GM21528 (cell line): ENCODE measurements at regions not wholly inside any gene's neighbourhood (a gene's known extent, or its start where the extent isn't known, plus 50 kb on each side); places are given as distances from the start of the nearest gene placed in this dataset.
"Not testable (repeated sequence)": the region's sequence is repeated elsewhere in the genome, so short reads cannot be mapped to it uniquely, and the experiment has no call there.

Experiments used
- ATAC-seq: cut with Tn5 transposase; IDR thresholded peaks from one replicate; pipeline ENCODE4 v1.9.1; 2021; ENCODE audit warnings: mild to moderate bottlenecking, moderate library complexity; ENCODE audit not compliant: unreplicated experiment, low FRiP score

DNA sequence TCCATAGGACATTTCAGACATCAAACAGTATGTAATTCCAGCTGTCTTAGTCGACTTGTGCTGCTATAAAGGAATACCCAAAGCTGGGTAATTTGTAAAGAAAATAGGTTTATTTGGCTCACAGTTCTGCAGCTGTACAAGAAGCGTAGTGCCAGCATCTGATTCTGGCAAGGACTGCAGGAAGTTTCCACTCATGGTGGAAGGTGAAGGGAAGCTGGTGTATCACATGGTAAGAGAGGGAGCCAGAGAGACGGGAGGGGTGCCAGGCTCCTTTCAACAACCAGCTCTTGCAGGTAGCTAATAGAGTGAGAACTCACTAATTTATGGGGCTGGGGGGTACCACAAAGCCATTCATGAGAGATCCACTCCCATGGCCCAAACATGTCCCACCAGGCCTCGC is 253.0 kb upstream of the FGF13 start:
- no peak for ATAC-seq

DNA sequence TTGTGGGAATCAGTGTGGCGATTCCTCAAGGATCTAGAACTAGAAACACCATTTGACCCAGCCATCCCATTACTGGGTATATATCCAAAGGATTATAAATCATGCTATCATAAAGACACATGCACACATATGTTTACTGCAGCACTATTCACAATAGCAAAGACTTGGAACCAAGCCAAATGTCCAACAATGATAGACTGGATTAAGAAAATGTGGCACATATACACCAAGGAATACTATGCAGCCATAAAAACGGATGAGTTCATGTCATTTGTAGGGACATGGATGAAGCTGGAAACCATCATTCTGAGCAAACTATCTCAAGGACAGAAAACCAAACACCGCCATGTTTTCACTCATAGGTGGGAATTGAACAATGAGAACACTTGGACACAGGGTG is 250.9 kb upstream of the FGF13 start:
- not testable (repeated sequence) for ATAC-seq

DNA sequence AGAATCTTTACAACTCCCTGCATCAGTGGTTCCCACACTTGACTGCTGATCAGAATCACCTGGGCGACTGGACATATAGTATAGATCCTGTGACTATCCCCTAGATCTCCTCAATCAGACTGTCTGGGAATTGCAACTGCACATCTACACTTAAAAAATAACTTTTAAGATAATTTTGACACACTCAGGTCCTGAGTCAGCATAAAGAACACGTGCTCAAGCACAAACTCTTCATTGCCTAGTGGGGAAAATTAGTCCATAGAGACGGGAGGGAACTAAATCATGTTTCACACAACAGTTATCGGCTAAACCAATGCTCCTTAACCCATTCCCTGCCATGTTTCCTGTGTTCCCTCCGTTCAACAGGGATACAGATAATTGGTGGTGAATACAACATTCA is 243.5 kb upstream of the FGF13 start:
- ATAC-seq = no peak

DNA sequence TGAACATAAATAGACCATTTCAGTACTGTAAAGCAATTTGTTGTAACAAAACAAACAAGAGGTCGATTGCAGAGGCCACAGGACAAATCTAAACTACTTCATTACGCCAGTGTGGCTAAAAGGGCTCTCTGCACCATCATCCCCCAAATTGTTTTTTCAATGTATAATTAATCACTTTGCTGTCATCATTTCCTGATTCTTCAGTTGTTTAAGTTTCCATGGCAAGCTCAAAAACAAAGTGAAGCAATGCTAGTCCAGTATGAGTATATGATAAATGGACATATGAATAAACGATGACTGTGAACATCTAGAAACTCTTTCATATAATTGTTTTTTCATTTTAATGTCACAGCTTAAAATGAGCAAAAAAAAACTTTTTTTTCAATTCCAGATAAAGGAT is 235.4 kb upstream of the FGF13 start:
- no peak for ATAC-seq

DNA sequence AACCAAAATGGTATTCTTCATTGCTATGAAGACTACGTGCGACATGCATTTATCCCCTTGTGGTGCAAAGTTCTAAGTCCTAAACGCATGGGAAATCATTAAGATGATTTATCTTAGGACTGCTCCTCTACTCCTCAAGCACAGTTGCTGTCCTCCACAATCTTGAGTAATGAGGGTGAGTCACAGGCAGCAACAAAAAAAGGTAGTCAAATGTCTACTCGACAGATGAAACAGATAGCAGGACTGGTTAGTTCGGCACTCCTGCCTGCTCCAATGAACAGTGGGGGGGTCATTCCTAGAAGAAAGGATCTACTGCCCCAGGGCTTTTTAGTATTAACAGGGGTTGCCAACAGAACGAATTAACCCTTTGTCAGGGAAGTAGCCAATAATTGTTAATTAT is 233.7 kb upstream of the FGF13 start:
- ATAC-seq = no peak

DNA sequence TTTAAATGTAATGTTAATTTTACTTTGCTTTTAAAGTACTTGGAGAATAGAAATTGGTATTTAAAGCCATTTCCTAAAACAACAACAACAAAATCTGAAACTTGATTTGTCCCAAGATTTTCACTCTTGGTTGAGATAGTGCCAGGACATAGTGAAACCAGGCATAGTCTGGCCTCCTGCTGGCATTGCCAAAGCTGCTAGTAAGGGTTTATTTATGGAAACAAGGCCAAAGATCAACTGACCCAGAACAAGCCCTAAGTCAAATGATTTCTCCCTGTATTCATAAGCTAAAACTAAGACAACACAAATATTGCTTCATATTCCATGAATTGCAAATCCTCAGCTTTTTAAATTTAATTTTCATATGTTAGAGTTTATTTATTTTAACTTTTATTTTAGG is 227.5 kb upstream of the FGF13 start:
- no peak for ATAC-seq

DNA sequence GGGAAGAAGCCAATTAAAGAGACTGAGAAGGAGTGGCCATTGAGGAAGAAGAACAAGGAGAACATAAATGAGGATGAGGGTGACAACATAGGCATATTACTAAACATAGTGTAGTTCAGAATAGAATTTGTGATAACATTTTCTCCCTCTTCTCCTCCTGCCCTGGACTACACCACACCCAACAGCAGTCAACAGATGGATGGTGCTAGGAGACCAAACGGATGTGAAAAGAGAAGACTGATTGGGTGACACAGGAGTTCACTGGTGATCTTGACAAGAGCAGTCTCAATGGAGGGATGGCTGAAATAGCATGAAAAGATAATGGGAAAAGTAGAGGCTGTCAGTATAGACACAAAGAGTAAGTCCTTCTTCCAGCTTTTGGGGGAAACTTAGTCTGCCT is 226.5 kb upstream of the FGF13 start:
- no peak for ATAC-seq

DNA sequence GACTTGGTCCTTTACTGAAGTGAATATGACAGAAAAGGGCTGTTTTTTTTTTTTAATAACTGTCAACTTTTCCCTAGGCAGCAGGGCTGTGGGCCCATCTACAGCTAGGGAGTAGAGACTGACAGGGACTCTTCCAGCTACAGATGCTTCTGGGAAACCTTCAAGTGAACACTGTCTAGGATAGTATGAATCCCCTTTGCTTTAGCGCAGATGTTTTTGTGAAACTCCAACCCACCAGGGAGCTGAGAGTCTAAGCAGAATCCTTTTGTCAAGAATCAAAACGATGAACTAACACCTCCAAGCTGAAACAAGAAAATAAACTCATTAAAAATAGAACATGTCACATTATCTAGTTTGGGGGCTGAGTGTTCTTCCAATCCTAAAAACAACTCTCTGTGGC is 219.7 kb upstream of the FGF13 start:
- no peak for ATAC-seq

DNA sequence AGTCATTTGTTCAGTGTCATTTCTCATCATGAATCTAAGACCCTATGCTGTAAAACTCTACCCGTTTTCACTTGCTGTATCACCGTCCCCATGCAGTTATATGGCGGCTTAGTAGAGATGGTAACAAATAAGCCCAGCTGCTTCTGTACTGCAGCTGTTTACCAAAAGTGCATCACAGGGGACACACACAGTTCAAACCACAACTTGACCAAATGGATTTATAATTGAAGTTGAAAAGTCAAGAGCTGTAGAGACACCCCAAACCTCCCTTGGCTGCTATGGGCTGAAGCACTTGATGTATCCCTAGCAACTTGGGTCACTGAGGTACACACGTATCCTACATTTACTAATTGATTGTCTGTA is 219.0 kb upstream of the FGF13 start:
- ATAC-seq = no peak

DNA sequence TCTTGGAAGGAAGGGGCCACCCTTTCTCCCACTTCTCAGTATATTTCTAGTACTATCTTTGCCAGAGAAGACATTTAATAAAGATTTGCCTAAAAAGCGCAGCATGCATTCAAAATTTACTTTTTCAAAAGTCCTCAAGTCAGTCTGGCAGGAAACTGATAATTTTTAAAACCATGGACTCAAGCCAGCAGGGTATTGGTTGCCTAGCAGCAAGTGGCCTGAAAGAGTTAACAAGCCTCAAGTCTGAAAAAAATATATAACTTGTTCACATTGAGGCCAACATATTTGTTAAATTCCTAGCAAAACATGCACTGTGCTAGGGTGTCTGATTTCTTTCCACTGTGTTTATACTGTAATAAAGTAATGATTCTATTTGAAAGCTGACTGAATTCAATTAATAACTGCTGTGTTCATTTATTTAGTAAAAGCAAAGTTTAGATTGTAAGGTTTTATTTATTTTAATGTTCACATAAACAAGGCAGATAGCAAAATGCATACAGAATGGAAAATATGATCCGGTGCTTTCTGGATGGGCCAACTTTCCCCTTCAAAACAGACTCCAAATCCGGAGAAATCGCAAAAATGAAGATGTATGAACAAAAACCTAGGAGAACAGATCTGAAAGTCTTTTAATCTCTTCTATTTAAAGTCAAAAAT is 218.5 kb upstream of the FGF13 start:
- ATAC-seq = no peak

DNA sequence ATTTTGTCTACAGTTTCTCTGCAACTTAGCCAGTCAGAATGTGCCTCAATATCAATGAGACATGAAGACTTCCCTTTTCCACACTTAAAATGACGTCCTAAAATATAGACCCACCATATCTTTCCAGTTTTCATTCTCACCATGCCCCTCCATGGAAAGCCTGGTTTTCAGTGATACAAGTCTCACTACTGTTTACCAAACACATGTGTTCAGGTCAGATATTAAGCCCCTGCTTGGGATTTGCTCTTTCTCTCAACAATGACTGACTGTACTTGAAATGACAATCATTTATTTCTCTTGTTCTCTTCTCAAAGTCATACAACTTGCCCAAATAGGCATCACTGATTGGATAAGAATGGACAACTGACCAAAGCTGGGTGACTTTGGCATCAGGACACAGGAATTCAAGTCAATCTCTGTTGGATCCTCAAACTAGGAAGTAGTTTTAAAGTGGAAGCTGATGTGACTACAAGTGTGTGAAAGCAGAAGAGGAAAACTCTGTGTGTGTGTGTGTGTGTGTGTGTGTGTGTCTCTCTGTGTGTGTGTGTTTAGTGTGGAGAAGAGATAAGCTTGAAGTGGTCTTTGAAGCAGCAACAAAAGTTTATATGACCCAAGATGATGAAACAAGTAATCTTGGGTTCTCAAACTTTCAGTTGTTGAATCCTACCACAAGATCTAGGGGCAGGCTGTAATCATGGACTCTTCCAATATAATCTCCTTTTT is 217.4 kb upstream of the FGF13 start:
- ATAC-seq = no peak

DNA sequence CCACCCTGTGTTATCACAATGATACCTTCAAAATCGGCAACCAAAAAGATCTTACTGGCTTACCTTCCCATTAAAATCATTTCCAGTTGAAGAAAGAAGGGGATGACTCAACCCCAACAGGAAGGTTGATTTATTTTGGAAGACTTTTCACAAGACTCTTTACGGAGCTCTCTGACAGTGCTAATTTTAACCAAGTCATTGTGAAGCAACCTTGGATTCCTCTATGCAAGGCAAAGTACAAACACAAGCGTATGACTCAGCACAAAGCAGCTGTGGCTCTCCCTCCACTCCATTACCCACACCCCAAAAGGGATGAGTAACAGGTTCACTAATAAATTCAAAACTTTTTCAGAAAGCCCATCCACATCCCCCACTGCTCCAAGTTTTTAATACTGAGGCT is 213.8 kb upstream of the FGF13 start:
- ATAC-seq = no peak

DNA sequence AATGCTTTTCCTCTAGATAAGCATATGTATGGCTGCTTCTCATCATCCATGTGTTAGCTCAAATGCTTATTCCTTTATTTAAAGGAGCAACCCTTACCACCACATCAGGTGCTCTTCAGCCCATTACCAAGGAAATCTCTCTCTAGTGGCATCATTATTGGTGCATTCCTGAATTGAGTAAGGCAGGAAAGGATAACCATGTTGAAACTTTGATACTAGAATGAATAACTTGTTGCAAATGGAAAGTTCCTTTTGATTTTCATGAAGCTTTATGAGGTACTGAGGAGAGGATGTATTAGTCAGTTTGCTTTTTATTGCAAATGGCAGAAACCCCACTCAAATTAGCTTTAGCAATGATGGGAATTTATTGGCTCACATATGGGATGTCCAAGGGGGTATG is 212.3 kb upstream of the FGF13 start:
- no peak for ATAC-seq

DNA sequence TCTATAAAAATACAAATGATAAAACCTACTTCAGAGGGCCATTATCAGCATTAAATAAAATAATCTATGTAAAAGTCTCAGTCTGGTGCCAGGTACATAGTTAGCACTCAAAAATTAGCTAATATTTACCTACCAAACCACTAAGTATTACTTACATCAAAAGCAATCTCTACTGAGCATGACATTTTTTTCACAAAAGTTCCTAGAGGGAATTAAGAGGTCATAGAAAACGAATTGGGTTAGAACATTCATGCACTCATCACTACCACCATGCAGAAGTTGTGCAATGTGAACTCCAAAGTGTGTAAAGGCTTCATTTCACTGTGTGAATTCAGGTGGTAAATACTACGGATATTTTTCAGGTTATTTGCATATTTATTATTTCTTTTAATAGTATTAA is 209.5 kb upstream of the FGF13 start:
- no peak for ATAC-seq

DNA sequence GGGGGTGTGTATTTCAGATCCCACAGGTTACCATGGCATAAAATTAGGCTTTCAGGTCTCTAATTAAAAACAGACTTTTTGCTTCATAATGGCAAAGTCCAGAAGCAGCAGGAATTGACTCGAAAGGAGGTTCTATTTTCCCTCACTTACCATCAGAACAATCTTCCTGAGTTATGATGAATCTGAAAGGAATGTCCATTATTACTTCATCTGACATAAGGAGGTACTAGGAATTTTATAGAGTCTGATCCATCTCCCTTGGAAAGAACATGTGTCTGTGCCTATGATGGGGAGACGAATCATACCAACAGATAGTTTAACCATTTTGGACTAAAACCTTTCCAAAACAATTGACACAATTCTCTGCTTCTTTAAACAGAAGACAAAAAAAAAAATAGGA is 206.3 kb upstream of the FGF13 start:
- no peak for ATAC-seq

DNA sequence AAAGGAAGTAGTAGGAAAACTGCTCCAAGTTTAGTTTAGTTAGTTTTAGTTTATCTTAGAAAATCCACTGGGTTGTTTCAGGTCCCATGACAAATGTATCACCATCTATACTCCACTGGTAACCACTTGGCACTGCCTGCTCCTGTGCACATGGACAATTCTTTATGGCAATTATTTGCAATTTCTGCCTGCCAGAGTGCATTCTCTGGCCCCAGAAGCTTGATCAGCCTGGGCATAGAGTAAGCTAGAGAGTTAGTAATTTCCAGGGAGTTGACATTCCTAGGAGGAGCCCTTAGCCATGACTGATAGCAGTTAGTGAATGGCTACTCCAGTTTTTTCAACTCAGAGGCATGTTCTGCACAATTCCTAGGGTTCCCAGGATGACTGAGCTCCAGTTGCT is 203.2 kb upstream of the FGF13 start:
- ATAC-seq = no peak

DNA sequence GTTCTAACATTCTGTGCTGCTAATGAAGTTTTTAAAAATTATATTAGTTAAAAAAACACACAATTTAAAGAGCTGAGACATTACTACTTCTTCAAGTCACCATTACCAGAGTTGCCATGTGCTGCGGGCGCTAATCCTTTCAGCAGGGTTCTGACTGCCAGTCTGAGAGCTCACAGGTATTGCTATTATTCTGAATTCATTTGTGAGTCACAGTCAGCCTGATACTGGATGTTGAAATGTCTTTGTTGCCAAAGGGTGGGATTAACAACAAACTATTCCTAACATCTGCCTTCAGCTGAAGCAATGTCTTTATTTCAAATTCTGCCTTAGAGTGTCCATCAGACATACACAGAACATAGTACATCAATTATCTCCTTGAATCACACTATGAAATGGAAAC is 197.1 kb upstream of the FGF13 start:
- ATAC-seq = no peak

DNA sequence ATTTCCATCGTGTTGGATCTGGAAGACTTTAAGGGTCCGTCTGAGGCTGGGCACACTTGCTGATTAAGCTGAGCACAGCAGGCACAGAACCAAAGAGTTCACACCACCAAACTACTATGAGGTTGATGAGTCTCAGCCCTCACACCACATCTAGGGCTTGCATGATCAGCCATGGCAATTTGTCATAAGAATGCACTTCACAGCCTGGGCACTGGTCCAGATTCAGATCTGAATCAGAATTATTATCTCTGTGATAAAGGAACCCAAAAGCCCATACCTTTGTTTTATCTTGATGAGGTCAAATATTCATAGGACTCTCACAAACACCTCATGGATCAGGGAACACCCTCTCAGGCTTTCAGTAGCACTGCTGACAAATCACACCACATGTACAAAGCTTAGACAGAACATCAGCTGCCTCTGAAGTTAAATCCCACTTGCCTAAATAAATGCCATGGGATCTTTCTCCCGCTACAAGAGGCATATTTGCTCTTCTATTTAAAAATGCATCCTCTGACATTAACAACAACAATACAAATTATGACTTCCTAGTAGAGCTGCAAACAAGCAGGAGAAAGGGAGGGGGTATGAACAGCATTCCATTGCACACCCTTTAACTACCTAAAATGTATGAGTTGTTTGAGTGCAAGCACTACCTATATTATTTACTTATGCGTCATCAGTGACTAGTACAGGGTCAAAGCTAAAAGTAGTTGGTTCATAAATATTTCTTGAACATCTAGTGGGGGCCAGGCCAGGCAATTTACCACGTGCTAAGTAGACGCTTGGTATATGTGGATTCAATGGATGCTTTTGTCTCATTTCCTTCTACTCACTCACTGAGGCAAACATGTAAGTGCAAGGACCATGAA is 186.3 kb upstream of the FGF13 start:
- ATAC-seq = no peak

DNA sequence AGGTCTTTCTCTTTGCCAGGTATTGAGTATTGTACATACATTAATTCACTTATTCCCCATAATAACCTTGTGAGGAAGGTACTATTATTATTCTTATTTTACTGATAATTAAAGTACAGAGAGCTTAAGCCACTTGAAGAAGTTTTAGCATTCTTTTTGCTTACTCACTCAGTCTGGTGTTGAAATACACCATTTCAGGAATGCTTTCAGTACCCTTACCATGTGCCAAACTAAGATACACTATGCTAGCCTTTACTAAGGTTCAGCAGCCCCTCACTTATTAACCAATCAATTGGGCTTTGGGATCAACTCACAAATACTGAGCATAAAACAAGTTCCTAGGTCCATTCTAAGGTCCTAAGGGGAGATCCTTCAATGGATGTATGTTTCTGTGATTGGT is 179.0 kb upstream of the FGF13 start:
- no peak for ATAC-seq

DNA sequence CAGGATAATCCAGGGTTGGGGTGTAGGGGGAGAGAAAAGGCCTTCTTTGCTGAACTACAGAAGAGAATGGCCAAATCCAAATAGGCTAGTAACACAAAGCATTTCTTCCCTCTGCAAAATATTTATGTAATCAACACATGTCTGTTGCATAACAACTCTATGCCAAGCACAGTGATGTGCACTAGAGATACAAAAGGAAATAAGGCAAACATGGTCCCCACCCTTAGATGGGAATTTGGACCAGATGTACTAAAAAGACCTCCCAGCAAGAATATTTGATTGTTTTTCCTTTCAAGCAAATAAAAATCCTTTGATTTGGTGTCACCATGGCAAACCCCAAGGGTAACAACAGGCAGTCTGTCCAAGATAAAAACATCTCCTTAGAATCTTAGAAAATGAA is 177.6 kb upstream of the FGF13 start:
- no peak for ATAC-seq

DNA sequence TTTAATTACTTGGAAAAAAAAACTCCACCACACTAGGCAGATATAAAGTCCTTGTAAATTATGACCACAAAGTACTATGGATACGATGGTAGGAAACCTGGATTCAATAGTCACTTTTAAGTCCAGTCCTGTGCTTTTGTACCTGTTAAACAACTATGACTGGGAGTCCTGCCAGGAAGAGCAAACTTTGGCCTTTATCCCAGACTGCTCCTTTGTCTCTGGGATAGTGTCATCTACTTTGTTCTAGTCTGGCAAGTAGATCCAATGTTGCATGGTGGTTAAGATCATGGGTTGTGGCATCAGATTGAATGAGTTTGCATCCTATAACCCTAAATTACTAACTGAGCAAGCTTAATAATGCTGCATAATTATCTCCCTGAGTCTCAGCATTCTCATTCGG is 175.3 kb upstream of the FGF13 start:
- no peak for ATAC-seq

DNA sequence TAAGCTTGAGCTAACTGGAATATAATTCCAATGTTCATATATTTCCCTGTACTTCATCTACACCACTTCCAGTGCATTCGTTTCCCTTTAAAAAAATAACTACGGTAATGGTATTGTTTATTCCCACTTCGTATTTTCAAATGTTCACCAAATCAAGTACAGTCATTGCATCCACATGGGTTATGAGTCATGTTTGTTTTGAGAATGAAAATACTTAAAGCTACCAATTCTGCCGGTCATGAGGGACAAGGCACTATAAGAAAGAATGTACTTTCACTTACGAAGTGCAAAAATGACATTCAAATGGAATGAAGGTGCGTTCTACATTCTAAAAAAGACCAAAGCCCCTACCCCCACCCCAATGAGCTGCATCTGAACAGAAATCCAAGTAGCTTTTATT is 174.4 kb upstream of the FGF13 start:
- no peak for ATAC-seq
